ENCODE measurements at regions not wholly inside any gene's neighbourhood (a gene's known extent, or its start where the extent isn't known, plus 50 kb on each side); places are given as distances from the start of the nearest gene placed in this dataset.

DNA sequence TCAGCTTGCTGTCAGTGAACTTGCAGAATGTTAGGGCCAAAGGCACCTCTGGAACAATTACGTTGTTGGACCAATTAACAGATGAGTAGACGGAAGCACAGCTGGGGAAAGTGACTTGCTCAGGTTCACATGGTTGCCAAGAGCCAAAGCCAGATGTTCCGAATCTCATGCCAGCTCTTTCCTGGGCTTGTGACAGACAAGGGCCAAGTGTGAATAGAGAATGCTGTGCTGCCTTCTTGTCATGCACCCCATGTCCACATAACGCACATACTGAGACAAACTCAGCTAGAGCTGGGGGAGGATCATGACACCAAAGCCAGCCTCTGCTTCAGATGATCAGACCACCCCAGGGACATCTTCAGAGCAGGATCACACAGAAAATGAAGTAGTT lies 616.3 kb downstream of the INSC start:
- Histone ChIP-seq H3K4me3 (ENCODE audit: low read depth, low read length) (no peak overlapping the region), H3K36me3 (ENCODE audit: control insufficient read depth, insufficient read depth, low read length) (no peaks in the 10 kb centered on the region), H3K4me1 (ENCODE audit: control insufficient read depth, insufficient read depth, low read length) (no peaks in the 10 kb centered on the region), H3K9me3 (ENCODE audit: control insufficient read depth, insufficient read depth, low read length) (no peaks in the 10 kb centered on the region), H3K9ac (ENCODE audit: low read depth, low read length) (no peak overlapping the region), H3K27me3 (ENCODE audit: control insufficient read depth, insufficient read depth, low read length) (no peaks in the 10 kb centered on the region)

DNA sequence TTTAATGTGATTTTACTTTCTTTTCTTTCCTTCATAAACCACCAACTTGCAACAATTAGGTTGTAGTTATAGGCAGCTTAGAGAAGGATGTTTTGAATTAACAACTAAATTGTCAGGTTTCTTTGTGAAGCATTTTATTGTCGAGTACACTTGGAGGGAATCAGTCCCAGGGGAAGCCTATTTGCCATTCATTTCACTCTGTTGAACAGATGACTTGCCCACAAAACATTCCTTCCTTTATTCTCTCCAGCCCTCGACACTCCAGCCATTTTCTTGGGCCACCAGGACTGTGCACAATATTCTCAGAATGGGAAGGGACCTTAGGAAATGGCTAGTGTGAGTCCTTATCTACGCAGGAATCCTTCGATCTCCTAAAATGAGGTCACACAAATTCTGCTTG lies 620.6 kb downstream of the SOX6 start:
- Histone ChIP-seq H3K36me3 (ENCODE audit: control insufficient read depth, insufficient read depth, low read length) (no peaks in the 10 kb centered on the region), H3K4me3 (ENCODE audit: low read depth, low read length) (no peak overlapping the region), H3K27me3 (ENCODE audit: control insufficient read depth, insufficient read depth, low read length) (no peaks in the 10 kb centered on the region), H3K9ac (ENCODE audit: low read depth, low read length) (no peak overlapping the region), H3K4me1 (ENCODE audit: control insufficient read depth, insufficient read depth, low read length) (no peaks in the 10 kb centered on the region), H3K9me3 (ENCODE audit: control insufficient read depth, insufficient read depth, low read length) (no peaks in the 10 kb centered on the region)

DNA sequence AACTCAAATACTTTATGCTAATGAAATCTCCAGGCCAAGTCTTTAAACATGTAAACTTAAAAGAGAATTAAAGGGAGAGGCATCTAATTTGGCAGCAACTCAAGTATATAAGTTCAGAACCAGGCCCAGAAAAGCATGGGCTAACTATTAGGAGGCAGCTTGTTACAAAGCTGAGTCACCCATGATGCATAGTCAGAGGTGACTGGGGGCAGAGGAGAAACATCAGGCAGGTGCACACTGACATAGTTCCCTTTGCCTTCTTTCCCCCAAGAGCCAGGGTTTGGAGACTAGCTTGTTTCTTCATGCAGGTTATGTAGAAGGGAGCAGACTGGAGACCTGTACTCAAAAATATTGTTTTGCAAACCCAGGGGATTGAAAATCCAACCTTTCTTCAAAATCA lies 619.0 kb downstream of the SOX6 start:
- no peaks in the 10 kb centered on the region for H3K4me1 ChIP-seq (ENCODE audit: control insufficient read depth, insufficient read depth, low read length)
- H3K27me3 ChIP-seq (ENCODE audit: control insufficient read depth, insufficient read depth, low read length), result no peaks in the 10 kb centered on the region
- no peak overlapping the region for H3K9ac ChIP-seq (ENCODE audit: low read depth, low read length)
- no peaks in the 10 kb centered on the region for H3K36me3 ChIP-seq (ENCODE audit: control insufficient read depth, insufficient read depth, low read length)
- no peak overlapping the region for H3K4me3 ChIP-seq (ENCODE audit: low read depth, low read length)
- no peaks in the 10 kb centered on the region for H3K9me3 ChIP-seq (ENCODE audit: control insufficient read depth, insufficient read depth, low read length)

GRCh38 chr11:15738931-15739330 lies 617.4 kb downstream of the SOX6 start:
- H3K27me3 ChIP-seq (ENCODE audit: control insufficient read depth, insufficient read depth, low read length), result no peaks in the 10 kb centered on the region
- no peaks in the 10 kb centered on the region for H3K36me3 ChIP-seq (ENCODE audit: control insufficient read depth, insufficient read depth, low read length)
- H3K9me3 ChIP-seq (ENCODE audit: control insufficient read depth, insufficient read depth, low read length), result no peaks in the 10 kb centered on the region
- no peak overlapping the region for H3K4me3 ChIP-seq (ENCODE audit: low read depth, low read length)
- H3K4me1 ChIP-seq (ENCODE audit: control insufficient read depth, insufficient read depth, low read length), result no peaks in the 10 kb centered on the region
- no peak overlapping the region for H3K9ac ChIP-seq (ENCODE audit: low read depth, low read length)

GRCh38 chr11:15742626-15743519 lies 613.5 kb downstream of the SOX6 start:
- H3K27me3 ChIP-seq (ENCODE audit: control insufficient read depth, insufficient read depth, low read length), result no peaks in the 10 kb centered on the region
- no peaks in the 10 kb centered on the region for H3K36me3 ChIP-seq (ENCODE audit: control insufficient read depth, insufficient read depth, low read length)
- no peaks in the 10 kb centered on the region for H3K4me1 ChIP-seq (ENCODE audit: control insufficient read depth, insufficient read depth, low read length)
- no peak overlapping the region for H3K9ac ChIP-seq (ENCODE audit: low read depth, low read length)
- H3K4me3 ChIP-seq (ENCODE audit: low read depth, low read length), result no peak overlapping the region
- no peaks in the 10 kb centered on the region for H3K9me3 ChIP-seq (ENCODE audit: control insufficient read depth, insufficient read depth, low read length)

DNA sequence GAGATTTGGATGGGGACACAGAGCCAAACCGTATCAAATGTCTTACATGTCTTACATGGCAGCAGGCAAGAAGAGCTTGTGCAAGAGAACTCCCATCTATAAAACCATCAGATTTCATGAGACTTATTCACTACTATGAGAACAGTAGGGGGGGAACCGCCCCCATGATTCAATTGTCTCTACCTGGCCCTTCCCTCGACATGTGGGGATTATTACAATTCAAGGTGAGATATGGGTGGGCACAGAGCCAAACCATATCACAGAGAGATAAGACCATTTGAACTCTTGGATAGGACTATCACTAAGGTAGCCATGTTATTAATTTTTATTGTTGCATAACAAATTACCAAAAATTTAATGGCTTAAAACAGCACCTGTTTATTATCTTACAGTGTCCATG lies 611.7 kb downstream of the SOX6 start:
- H3K27me3 ChIP-seq (ENCODE audit: control insufficient read depth, insufficient read depth, low read length), result no peaks in the 10 kb centered on the region
- no peak overlapping the region for H3K9ac ChIP-seq (ENCODE audit: low read depth, low read length)
- no peaks in the 10 kb centered on the region for H3K9me3 ChIP-seq (ENCODE audit: control insufficient read depth, insufficient read depth, low read length)

GRCh38 chr11:15745266-15745665 lies 611.1 kb downstream of the SOX6 start:
- Histone ChIP-seq H3K4me3 (ENCODE audit: low read depth, low read length) (no peak overlapping the region), H3K4me1 (ENCODE audit: control insufficient read depth, insufficient read depth, low read length) (no peaks in the 10 kb centered on the region), H3K9me3 (ENCODE audit: control insufficient read depth, insufficient read depth, low read length) (no peaks in the 10 kb centered on the region), H3K9ac (ENCODE audit: low read depth, low read length) (no peak overlapping the region), H3K27me3 (ENCODE audit: control insufficient read depth, insufficient read depth, low read length) (no peaks in the 10 kb centered on the region), H3K36me3 (ENCODE audit: control insufficient read depth, insufficient read depth, low read length) (no peaks in the 10 kb centered on the region)

More for the DNA sequence above, 611.7 kb downstream of the SOX6 start:
- Histone ChIP-seq H3K4me1 (ENCODE audit: control insufficient read depth, insufficient read depth, low read length) (no peaks in the 10 kb centered on the region), H3K36me3 (ENCODE audit: control insufficient read depth, insufficient read depth, low read length) (no peaks in the 10 kb centered on the region), H3K4me3 (ENCODE audit: low read depth, low read length) (no peak overlapping the region)

DNA sequence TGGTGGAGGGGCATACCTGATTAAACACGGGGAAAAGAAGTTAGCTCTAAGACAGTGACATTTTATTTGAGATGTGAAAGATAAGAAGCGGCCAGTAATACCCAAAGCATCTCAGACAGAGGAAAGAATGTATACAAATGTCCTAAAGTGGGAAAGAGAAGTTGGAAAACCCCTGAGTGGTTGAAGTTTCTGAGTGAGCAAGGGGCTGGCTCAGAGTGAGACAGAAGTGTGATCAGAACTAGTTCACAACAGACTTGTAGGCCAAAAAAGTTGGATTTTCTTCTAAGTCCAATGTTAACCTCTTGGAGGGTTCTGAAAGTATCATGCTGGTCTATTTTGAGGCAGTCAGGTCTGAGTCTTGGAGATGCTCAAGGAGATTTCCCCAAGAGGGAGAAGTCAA lies 608.7 kb downstream of the SOX6 start:
- Histone ChIP-seq H3K27me3 (ENCODE audit: control insufficient read depth, insufficient read depth, low read length) (no peaks in the 10 kb centered on the region), H3K4me1 (ENCODE audit: control insufficient read depth, insufficient read depth, low read length) (no peaks in the 10 kb centered on the region), H3K9ac (ENCODE audit: low read depth, low read length) (no peak overlapping the region), H3K4me3 (ENCODE audit: low read depth, low read length) (no peak overlapping the region), H3K36me3 (ENCODE audit: control insufficient read depth, insufficient read depth, low read length) (no peaks in the 10 kb centered on the region), H3K9me3 (ENCODE audit: control insufficient read depth, insufficient read depth, low read length) (no peaks in the 10 kb centered on the region)

GRCh38 chr11:15748132-15748531 lies 608.2 kb downstream of the SOX6 start:
- no peaks in the 10 kb centered on the region for H3K9me3 ChIP-seq (ENCODE audit: control insufficient read depth, insufficient read depth, low read length)
- H3K4me1 ChIP-seq (ENCODE audit: control insufficient read depth, insufficient read depth, low read length), result no peaks in the 10 kb centered on the region
- no peak overlapping the region for H3K9ac ChIP-seq (ENCODE audit: low read depth, low read length)
- no peak overlapping the region for H3K4me3 ChIP-seq (ENCODE audit: low read depth, low read length)
- no peaks in the 10 kb centered on the region for H3K27me3 ChIP-seq (ENCODE audit: control insufficient read depth, insufficient read depth, low read length)
- no peaks in the 10 kb centered on the region for H3K36me3 ChIP-seq (ENCODE audit: control insufficient read depth, insufficient read depth, low read length)

GRCh38 chr11:15748741-15749140 lies 607.6 kb downstream of the SOX6 start:
- Histone ChIP-seq H3K9ac (ENCODE audit: low read depth, low read length) (no peak overlapping the region), H3K36me3 (ENCODE audit: control insufficient read depth, insufficient read depth, low read length) (no peaks in the 10 kb centered on the region), H3K4me3 (ENCODE audit: low read depth, low read length) (no peak overlapping the region), H3K27me3 (ENCODE audit: control insufficient read depth, insufficient read depth, low read length) (no peaks in the 10 kb centered on the region), H3K4me1 (ENCODE audit: control insufficient read depth, insufficient read depth, low read length) (no peaks in the 10 kb centered on the region), H3K9me3 (ENCODE audit: control insufficient read depth, insufficient read depth, low read length) (no peaks in the 10 kb centered on the region)

DNA sequence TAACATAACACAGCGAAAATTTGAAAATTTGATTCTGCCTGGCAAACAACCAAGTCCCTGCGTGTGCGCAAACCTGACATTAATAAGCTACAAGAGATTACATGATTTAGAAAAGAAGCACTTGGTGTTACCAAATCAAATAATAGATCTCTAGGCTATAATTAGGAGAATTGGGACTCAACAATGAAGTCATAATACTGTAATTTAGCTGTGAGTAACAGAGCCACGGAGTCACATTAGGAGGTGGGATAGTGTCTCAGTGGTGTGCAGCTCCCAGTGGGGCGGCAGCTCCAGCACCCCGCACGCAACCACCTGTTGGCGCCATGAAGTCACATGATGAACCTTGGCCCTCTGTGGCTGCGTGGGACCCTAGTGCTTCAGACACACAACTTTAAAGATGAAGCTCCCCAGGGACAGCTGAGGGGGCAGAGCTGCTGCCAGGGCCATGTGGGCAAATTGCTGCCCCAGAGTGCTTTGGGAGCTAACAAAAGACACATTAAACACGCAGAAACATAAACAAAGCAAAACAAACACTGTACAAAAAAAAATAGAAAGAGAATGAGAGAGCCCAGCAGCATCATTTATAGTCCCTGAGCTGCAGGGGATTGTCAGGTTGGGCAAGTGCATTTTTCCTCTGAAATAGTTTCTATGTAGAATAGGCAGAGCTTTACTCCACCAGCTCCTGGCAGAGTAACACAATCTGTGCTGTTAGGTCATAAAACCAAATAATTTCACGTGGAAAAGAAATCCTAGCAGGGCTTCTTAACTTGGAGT lies 605.6 kb downstream of the SOX6 start:
- Histone ChIP-seq H3K9ac (ENCODE audit: low read depth, low read length) (no peak overlapping the region), H3K27me3 (ENCODE audit: control insufficient read depth, insufficient read depth, low read length) (no peaks in the 10 kb centered on the region), H3K36me3 (ENCODE audit: control insufficient read depth, insufficient read depth, low read length) (no peaks in the 10 kb centered on the region), H3K4me3 (ENCODE audit: low read depth, low read length) (no peak overlapping the region), H3K9me3 (ENCODE audit: control insufficient read depth, insufficient read depth, low read length) (no peaks in the 10 kb centered on the region), H3K4me1 (ENCODE audit: control insufficient read depth, insufficient read depth, low read length) (no peaks in the 10 kb centered on the region)

- Histone ChIP-seq H3K36me3 (ENCODE audit: control insufficient read depth, insufficient read depth, low read length) (no peaks in the 10 kb centered on the region), H3K9me3 (ENCODE audit: control insufficient read depth, insufficient read depth, low read length) (no peaks in the 10 kb centered on the region), H3K9ac (ENCODE audit: low read depth, low read length) (no peak overlapping the region), H3K4me3 (ENCODE audit: low read depth, low read length) (no peak overlapping the region), H3K4me1 (ENCODE audit: control insufficient read depth, insufficient read depth, low read length) (no peaks in the 10 kb centered on the region), H3K27me3 (ENCODE audit: control insufficient read depth, insufficient read depth, low read length) (no peaks in the 10 kb centered on the region)
Measured at GRCh38 chr11:15754221-15754620, 602.1 kb downstream of the SOX6 start.

Measured in iPS-15b (cell line).